ENCODE measurements at regions not wholly inside any gene's neighbourhood (a gene's known extent, or its start where the extent isn't known, plus 50 kb on each side); places are given as distances from the start of the nearest gene placed in this dataset.
"Not testable (repeated sequence)": the region's sequence is repeated elsewhere in the genome, so short reads cannot be mapped to it uniquely, and the experiment has no call there.

DNA sequence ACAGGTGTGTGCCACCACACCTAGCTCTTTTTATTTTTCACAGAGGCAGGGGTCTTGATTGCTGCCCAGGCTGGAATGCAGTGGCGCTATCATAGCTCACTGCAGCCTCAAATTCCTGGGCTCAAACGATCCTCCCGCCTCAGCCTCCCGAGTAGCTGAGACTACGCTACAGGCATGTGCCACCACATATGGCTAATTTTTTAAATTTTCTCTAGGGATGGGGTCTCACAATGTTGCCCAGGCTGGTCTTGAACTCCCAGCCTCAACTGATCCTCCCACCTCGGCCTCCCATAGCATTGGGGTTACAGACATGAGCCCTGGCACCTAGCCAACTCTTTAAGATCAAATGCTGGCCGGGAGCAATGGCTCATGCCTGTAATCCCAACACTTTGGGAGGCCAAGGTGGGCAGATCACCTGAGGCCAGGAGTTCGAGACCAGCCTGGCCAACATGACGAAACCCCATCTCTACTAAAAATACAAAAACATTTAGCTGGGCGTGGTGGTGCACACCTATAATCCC, 50.6 kb upstream of the MYL10 start:
- DNase-seq, result not testable (repeated sequence)

- DNase-seq, result no peak
Observed at GRCh38 chr7:101680406-101681145, 51.5 kb upstream of the MYL10 start.

DNA sequence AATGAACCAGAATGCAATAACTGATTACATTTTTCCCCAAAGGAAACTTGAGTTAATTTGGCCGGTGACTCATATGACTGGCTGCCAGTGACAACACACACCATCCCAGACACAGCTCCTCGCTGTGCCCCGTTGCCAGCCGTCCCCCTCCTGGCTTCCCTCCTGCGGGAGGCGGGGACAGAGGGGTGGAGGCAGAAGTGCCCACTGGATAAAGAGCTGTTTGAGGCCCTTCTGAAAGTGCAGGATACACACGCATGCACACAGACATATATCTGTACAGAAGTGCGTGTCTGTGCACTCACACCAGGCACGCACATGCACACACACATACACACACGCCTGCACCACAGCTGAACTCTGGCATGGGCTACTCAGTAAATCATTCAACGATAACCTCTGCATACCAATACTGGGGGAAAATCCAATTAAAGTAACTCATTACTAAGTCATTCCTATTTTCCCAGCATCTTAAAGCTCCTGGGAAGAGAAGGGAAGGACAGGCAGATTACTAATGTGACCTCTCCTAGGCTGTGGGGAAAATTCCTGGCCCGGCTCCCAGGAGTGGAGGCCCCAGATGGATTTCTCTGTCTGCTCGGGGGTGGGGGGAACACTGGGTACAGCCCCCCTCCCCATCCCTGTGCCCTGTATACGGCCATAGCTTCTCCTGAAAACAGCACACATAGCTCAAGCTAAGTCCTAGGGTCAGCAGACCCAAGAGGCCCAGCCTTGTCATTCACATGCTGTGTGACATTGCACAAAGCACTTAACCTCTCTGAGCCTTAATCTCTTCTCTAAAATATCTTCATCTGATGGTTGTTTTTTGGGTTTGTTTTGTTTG, 52.3 kb upstream of the MYL10 start:
- peak; percentile 35 for DNase-seq

DNA sequence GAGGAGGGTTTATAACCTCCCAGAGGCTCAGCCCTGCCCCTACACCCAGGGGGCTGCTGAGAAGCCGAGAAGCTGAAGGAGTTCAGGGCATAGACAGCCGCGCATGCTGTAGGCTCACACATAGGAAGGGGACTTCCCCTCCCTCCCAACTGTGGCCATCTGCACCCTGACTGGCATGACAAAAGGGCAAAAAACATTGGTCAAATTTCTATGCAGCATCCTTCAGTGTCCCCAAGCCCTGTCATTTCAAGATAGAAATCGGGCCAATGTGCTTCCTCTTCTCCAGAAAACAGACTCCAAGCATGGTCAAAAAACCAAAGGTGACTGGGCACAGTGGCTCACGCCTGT, 55.9 kb upstream of the MYL10 start:
- no peak for DNase-seq

DNA sequence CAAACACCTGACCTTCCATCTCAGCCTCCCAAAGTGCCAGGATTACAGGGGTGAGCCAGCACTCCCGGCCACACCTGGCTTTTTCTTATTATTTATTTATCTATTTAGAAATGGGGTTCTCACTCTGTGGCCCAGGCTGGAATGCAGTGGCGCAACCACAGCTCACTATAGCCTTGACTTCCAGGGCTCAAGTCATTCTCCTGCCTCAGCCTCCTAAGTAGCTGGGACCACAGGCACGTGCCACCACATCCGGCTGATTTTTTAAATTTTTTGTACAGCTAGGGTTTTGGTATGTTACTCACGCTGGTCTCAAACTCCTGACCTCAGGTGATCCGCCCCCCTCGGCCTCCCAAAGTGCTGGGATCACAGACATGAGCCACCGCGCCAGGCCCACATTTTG, 56.9 kb upstream of the MYL10 start:
- no peak for DNase-seq

DNA sequence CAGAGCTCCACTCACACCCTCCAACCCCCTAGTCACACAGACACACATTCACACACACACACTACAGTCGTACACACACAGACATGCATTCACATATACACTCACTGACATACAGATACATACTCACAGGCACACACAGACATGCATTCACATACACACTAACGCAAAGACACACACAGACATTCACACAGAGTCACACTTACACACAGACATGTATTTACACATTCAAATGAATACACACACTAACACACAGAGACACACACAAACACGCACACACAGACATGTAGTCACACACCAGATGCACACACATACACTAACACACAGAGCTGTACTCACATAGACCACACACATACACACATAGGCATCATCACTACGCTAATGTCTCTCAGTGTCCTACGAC, 58.0 kb upstream of the MYL10 start:
- no peak for DNase-seq

GRCh38 chr7:101687791-101688182, 58.7 kb upstream of the MYL10 start:
- DNase-seq, result no peak

DNA sequence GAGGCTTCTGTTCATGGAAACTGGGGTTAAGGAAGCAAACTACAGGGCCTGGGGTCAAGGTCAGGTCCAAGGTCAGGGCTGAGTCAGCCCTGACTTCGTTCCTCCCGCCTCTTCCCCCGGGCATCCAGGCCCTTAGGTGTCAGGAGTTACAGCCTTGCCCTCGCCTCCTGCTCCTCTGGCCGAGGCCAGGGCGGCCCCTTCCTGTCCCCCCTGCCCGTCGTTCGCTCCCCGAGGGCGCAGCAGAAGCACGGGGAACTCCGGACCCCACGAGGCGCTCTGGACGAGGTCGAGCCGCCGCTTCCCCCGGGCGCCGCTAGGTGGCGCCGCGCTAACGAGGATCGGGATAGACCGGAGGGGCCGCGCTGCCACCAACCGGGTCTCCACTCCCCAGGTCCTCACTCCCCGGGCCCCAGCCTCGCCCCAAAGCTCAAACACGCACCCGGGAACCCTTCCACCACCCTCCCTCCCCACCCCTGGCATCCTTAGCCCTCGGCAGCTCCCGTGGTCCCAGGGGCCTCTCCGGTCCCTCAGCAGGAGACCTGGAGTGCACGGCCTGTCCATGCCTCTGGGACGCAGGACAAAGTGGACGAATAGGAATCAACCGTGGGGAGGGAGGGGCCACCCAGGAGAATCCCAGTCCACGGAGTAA, 59.2 kb upstream of the MYL10 start:
- DNase-seq, result peak; percentile 52

DNA sequence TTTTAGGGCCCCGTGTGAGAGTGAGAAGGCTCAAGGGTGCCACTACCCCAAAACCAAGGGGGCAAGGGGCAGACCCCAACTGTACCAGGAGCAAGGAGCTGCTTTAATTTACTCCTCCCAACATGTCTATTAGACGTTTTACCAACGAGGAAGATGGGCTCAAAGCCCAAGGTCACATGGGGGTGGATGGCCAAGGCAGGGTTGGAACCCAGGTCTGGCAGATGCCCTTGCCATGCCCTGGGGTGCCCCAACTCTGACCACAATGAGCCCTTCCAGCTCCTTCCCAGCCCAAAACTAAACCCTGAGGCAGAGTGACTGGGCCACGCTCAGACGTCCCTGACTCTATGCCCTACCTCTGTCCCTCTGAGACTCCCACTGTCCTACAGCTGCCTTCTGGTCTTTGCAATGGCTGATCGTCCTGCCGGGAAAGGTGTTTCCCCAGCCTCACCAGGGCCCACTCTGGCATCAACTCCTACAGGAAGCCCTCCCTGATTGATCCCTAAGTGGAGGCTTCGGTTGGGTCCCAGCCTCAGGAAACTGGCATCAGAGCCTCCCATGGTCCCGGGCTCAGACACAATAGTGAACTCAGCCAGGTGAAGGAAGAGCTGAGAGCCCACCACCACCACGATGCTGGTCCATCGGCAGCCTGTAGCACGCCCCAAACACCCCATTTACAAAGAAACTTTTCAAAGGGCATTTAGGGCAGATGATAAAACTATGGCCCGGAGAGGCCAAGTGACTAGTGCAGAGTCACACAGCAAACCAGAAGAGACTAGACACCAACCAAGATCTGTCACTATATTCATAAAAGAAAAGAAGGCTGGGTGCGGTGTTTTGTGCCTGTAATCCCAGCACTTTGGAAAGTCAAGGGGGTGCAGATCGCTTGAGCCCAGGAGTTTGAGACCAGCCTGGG, 60.2 kb upstream of the MYL10 start:
- no peak for DNase-seq

DNA sequence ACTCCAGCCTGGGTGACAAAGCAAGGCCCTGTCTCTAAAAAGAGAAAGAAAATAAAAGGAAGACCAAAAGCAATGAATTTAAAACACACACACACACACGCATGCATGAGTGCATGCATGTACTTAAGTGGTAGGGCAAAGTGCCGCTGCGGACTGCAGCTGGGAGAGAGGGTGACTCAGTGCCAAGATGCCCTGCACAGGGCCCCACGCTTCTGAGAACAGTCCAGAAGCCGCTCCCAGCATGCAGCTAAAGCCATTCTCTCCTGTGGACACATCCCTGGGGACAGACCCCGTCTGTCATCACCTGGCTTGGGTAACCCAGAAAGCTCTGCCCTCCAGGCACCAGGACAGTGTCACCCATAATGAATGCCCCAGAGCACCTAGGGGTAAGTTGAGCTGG, 61.0 kb upstream of the MYL10 start:
- no peak for DNase-seq

DNA sequence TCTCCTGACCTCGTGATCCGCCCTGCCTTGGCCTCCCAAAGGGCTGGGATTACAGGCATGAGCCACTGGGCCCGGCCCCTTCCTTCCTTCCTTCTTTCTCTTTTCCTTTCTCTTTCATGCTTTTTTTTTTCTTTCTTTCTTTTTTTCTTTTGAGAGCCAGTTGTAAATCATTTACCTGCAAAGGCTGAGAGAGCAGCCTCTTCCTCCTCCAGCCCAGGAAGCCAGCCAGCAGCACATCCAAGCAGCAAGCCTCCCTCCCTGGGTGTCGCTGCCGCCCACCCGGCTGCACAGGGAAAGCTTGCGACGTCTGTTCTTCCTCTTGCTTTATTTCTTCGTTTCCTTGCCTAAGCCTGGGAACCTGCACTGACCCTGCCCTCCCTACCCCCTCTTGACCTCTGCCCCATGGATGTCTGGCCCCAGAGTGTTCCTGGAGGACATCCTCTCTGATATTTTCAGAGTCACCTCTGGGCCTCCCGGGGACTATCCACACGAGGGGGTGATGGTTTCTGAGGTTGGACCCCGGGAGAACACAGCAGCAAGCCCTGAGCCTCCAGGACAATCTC, 62.8 kb upstream of the MYL10 start:
- no peak for DNase-seq

DNA sequence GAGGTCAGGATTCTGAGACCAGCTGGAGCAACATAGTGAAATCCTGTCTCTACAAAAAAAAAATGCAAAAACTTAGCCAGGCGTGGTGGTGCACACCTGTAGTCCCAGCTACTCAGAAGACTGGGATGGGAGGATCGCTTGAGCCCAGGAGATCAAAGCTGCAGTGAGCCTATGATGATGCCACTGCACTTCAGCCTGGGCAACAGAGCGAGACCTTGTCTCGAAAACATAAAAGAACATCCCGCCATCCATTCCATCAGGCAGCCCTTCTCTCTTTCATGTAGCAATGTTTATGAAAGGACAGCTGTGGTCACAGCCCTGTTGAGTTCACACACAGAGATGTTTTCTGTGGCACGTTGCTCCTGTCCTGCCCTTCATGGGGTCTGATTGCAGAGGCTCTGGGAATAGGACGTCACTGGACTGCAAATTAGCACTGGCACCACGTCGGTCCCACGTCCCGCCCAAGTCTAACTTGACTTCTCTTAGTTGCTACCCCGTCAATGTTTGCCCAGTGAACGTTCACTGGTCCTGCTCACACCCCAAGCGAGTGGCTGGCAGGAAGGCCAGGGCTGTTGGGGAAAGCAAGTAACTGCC, 64.5 kb upstream of the MYL10 start:
- no peak for DNase-seq

DNA sequence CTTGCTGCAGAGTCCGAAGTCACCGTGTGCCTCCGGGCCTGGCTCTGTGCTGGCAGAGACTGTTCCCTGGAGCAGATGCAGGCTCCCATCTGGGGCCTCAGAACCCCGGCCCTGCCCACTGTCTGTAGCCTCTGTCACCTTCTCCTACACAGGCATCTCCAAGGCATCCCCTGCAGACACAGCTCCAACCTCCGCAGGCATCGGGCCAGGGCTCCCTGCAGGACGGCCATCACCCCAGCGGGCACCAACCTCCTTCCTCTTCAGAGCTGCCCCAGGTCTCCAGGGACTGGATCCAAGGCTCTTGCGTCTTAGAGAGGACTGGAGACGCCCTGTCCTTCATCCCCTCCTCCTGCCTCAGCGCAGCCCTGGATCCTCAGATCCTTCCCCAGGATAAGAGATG, 69.9 kb upstream of the MYL10 start:
- no peak for DNase-seq

GRCh38 chr7:101699399-101699798, 70.3 kb upstream of the MYL10 start:
- DNase-seq, result no peak

DNA sequence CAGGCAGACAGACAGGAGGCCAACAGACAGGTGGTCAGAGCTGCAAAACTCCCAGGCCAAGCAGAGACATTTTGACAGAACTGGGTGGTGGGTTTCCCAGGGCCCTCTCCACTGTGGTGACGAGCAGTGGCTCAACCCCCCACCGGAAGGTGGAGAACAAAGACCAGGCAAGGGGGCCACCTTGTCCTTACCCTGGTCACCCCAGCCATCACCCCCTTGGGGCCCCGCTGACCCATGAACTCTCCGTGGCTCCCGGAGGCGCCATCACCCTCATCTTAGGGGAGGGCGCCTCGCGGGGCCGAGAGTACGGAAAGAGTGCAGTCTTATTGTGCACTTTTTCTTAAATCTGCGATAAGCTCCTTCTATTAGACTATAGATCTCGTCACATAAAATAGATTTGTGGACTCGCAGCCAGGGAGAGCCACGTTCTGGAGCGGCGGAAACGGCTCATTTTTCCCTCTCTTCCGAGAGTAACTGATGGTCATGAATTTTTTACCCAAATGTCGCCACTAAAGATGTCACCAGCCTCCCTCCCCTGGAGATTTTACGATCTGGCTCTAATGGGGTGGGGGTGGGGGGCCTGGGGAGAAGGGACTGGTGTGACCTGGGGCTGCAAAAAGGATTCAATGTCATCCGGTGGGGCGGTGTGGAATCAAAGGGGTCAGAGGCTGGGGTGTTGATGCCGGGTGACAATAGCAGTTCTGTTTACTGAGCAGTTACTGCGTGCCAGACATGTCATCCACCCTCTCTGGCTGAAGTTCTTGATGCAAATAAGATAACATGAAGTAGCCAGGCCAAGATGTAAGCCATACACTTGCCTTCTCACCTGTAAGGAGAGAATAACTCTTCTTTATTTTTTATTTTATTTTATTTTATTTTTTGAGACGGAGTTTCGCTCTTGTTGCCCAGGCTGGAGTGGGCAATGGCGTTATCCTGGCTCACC, 71.1 kb upstream of the MYL10 start:
- DNase-seq, result no peak

- no peak for DNase-seq
Observed at GRCh38 chr7:101701153-101701794, 72.2 kb upstream of the MYL10 start.

DNA sequence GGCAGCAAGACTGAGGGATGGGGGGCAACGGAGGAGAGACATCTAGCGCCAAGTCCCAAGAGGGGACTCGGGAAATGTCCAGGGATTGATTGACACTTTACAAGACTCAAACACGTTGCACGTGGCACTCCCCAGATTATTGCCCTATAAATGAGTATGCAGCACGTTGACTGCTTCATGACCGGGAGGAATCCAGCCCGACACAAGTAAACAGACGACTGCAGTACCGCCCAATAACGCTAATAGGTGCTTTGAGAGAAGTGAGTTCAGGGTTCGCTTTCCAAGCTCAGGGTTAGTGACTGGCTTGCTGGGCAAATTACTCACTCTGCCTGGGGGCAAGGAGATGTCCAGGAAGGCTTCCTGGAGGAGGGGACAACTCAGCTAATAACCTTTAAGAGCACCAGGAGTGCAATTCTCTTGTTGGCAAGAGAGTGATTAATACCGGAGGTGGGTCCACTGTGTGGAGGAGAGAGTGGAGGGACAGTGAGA, 73.3 kb upstream of the MYL10 start:
- DNase-seq, result no peak

DNA sequence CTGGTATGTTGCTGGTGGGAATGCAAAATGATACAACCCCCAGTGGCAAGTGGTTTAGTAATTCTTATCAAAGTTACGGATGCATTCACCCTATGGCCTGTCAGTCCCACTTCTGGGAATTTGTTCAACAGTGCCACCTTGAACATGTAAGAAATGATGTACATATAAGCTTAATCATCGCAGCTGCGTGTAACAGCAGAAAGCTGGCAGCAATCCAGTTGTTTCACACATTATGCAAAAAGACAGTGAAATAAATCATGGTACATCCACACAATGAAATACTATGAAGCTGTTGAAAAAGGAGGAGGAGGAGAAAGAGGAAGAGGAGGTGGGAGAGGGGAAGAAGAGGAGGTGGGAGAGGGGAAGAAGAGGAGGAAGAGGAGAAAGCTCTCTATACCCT, 76.2 kb upstream of the MYL10 start:
- DNase-seq, result peak; percentile 87

DNA sequence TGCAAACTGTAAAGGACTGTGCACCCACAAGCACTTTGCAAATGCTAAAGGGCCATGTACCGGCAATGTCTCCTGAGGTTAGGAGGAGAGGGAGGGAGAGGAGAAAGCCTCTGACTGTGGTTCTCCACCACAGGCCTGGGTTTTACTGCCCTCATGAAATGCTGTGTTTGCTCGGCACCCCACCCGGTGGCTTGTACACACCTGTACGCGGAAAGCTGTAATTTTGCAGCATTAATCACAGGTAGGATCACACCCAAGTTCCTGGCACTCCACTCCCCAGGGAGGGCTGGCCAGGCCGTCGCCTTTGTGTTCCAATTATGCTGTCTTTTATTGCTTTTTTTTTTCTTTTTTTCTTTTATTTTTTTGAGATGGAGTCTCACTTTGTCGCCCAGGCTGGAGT, 78.5 kb upstream of the MYL10 start:
- no peak for DNase-seq

DNA sequence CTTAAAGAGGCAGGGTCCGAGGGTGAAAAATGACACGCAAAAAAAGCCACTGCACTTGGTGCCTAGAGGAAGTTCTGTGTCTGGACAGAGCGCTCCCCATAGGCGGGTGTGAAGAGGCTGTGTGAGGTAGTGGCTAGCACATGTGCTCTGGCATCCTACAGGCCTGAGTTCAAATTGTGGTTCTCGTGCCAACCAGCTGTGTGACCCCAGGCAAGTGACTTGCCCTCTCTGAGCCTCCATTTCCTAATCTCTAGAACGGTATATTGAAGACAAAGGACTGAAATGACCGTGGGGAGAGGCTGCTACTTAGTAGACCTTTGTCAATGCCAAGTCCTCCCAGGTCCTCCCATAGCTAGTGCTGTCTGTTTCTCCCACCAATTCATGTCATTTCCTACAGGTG, 79.1 kb upstream of the MYL10 start:
- no peak for DNase-seq
